ENCODE measurements at regions not wholly inside any gene's neighbourhood (a gene's known extent, or its start where the extent isn't known, plus 50 kb on each side); places are given as distances from the start of the nearest gene placed in this dataset.

- no peak overlapping the region for H3K27ac ChIP-seq
- intact Hi-C loops (cut with DNase I; ENCODE audit: low total_unique reads), result no loop called here
- no peaks in the 10 kb centered on the region for H3K4me1 ChIP-seq
- TF ChIP-seq CTCF (IDR thresholded peaks at IDR 0.05 in 4 of 5, conservative IDR thresholded peaks at IDR 0.05 in 1 of 5), result no peak
- TF ChIP-seq POLR2A (IDR thresholded peaks at IDR 0.05), result no peak
- H3K36me3 ChIP-seq, result no peaks in the 10 kb centered on the region
- in situ Hi-C loops (cut with MboI; ENCODE audit: low sequenced_read_pairs in 4 of 4), result no loop called here
- H3K9me3 ChIP-seq, result no peaks in the 10 kb centered on the region
- H3K4me3 ChIP-seq, result no peak overlapping the region
- no peaks in the 10 kb centered on the region for H3K27me3 ChIP-seq
- no peak for DNase-seq
- ATAC-seq, result no peak
Measured at GRCh38 chr15:39140060-39140604, 440.7 kb upstream of the THBS1 start.

GRCh38 chr15:39142500-39142899 lies 438.4 kb upstream of the THBS1 start:
- in situ Hi-C loops (cut with MboI; ENCODE audit: low sequenced_read_pairs in 4 of 4) (no loop called here), intact Hi-C loops (cut with DNase I; ENCODE audit: low total_unique reads) (no loop called here)
- DNase-seq (no peak), ATAC-seq (no peak)
- H3K36me3 ChIP-seq, result no peaks in the 10 kb centered on the region
- TF ChIP-seq POLR2A (IDR thresholded peaks at IDR 0.05), result no peak
- no peak for TF ChIP-seq CTCF (IDR thresholded peaks at IDR 0.05 in 4 of 5, conservative IDR thresholded peaks at IDR 0.05 in 1 of 5)
- H3K27me3 ChIP-seq, result no peaks in the 10 kb centered on the region
- H3K27ac ChIP-seq, result no peak overlapping the region
- H3K9me3 ChIP-seq, result no peaks in the 10 kb centered on the region
- H3K4me1 ChIP-seq, result peaks cover 0 to 2% of the 10 kb centered on the region in 2 donors
- no peak overlapping the region for H3K4me3 ChIP-seq

GRCh38 chr15:39143479-39143878 lies 437.4 kb upstream of the THBS1 start:
- Histone ChIP-seq H3K27me3 (no peaks in the 10 kb centered on the region), H3K36me3 (no peaks in the 10 kb centered on the region), H3K4me1 (peaks cover 0 to 2% of the 10 kb centered on the region in 2 donors), H3K4me3 (no peak overlapping the region), H3K9me3 (no peaks in the 10 kb centered on the region), H3K27ac (no peak overlapping the region)
- no peak for TF ChIP-seq CTCF (IDR thresholded peaks at IDR 0.05 in 4 of 5, conservative IDR thresholded peaks at IDR 0.05 in 1 of 5)
- no peak for TF ChIP-seq POLR2A (IDR thresholded peaks at IDR 0.05)
- DNase-seq (no peak), ATAC-seq (no peak)
- in situ Hi-C loops (cut with MboI; ENCODE audit: low sequenced_read_pairs in 4 of 4), result no loop called here
- intact Hi-C loops (cut with DNase I; ENCODE audit: low total_unique reads), result no loop called here

GRCh38 chr15:39144051-39144450 lies 436.8 kb upstream of the THBS1 start:
- H3K27me3 ChIP-seq, result no peaks in the 10 kb centered on the region
- DNase-seq (no peak), ATAC-seq (no peak)
- no peak overlapping the region for H3K27ac ChIP-seq
- intact Hi-C loops (cut with DNase I; ENCODE audit: low total_unique reads), result no loop called here
- H3K36me3 ChIP-seq, result no peaks in the 10 kb centered on the region
- TF ChIP-seq CTCF (IDR thresholded peaks at IDR 0.05 in 4 of 5, conservative IDR thresholded peaks at IDR 0.05 in 1 of 5) (no peak), POLR2A (IDR thresholded peaks at IDR 0.05) (no peak)
- peaks cover 0 to 2% of the 10 kb centered on the region in 2 donors for H3K4me1 ChIP-seq
- H3K4me3 ChIP-seq, result no peak overlapping the region
- no peaks in the 10 kb centered on the region for H3K9me3 ChIP-seq
- in situ Hi-C loops (cut with MboI; ENCODE audit: low sequenced_read_pairs in 4 of 4), result no loop called here
